GM19372 (cell line): ENCODE measurements at regions not wholly inside any gene's neighbourhood (a gene's known extent, or its start where the extent isn't known, plus 50 kb on each side); places are given as distances from the start of the nearest gene placed in this dataset.

ENCODE experiments used
- ATAC-seq: cut with Tn5 transposase; IDR thresholded peaks from one replicate; pipeline ENCODE4 v1.9.1; 2021; ENCODE audit warnings: mild to moderate bottlenecking, low read depth, moderate library complexity; ENCODE audit not compliant: unreplicated experiment

- ATAC-seq = no peak
These were observed 171.9 kb downstream of the IRX5 start for GRCh38 chr16:55102531-55102930.

GRCh38 chr16:55107851-55108250 lies 177.2 kb downstream of the IRX5 start:
- no peak for ATAC-seq

GRCh38 chr16:55113210-55113609 lies 182.5 kb downstream of the IRX5 start:
- ATAC-seq = no peak

- ATAC-seq = no peak
These were observed 184.8 kb downstream of the IRX5 start for GRCh38 chr16:55115506-55115905.

- no peak for ATAC-seq
These were observed 185.7 kb downstream of the IRX5 start for GRCh38 chr16:55116165-55116920.

GRCh38 chr16:55118701-55119260 lies 188.1 kb downstream of the IRX5 start:
- no peak for ATAC-seq

- no peak for ATAC-seq
These were observed 189.7 kb downstream of the IRX5 start for GRCh38 chr16:55120408-55120807.

GRCh38 chr16:55120826-55121225 lies 190.2 kb downstream of the IRX5 start:
- ATAC-seq = no peak

- ATAC-seq = no peak
These were observed 193.0 kb downstream of the IRX5 start for GRCh38 chr16:55123652-55124051.

GRCh38 chr16:55125818-55126385 lies 195.2 kb downstream of the IRX5 start:
- ATAC-seq = no peak

GRCh38 chr16:55126456-55126855 lies 195.8 kb downstream of the IRX5 start:
- ATAC-seq = no peak

GRCh38 chr16:55130456-55130855 lies 193.5 kb upstream of the IRX6 start:
- no peak for ATAC-seq

GRCh38 chr16:55130911-55131310 lies 193.1 kb upstream of the IRX6 start:
- ATAC-seq = no peak

- no peak for ATAC-seq
These were observed 190.3 kb upstream of the IRX6 start for GRCh38 chr16:55133654-55134053.

GRCh38 chr16:55136356-55137150 lies 187.4 kb upstream of the IRX6 start:
- no peak for ATAC-seq

- ATAC-seq = no peak
These were observed 185.7 kb upstream of the IRX6 start for GRCh38 chr16:55138298-55138697.

- no peak for ATAC-seq
These were observed 181.6 kb upstream of the IRX6 start for GRCh38 chr16:55142405-55142804.

GRCh38 chr16:55144651-55145050 lies 179.4 kb upstream of the IRX6 start:
- ATAC-seq = no peak

- ATAC-seq = no peak
These were observed 178.0 kb upstream of the IRX6 start for GRCh38 chr16:55145771-55146603.

GRCh38 chr16:55146966-55147365 lies 177.0 kb upstream of the IRX6 start:
- ATAC-seq = no peak
